ENCODE measurements at regions not wholly inside any gene's neighbourhood (a gene's known extent, or its start where the extent isn't known, plus 50 kb on each side); places are given as distances from the start of the nearest gene placed in this dataset.

- Histone ChIP-seq H3K4me1 (ENCODE audit: control insufficient read depth, insufficient read depth, low read length) (no peaks in the 10 kb centered on the region), H2BK20ac (ENCODE audit: low read depth, low read length) (no peak overlapping the region), H4K20me1 (ENCODE audit: insufficient read depth, low read length) (no peaks in the 10 kb centered on the region), H3K14ac (replicated peaks; ENCODE audit: low read depth, low read length) (no peak overlapping the region), H3K18ac (ENCODE audit: low read depth, low read length) (no peak overlapping the region), H3K4ac (ENCODE audit: low read depth, low read length) (no peak overlapping the region), H3K56ac (ENCODE audit: extremely low read depth, insufficient read depth, low read length) (no peak overlapping the region), H2BK15ac (ENCODE audit: low read depth, low read length) (no peak overlapping the region), H3K79me1 (ENCODE audit: low read depth in 1 of 2, low read length in 2 of 2) (no peaks in the 10 kb centered on the region), H3K27me3 (ENCODE audit: control insufficient read depth, insufficient read depth, low read length) (no peaks in the 10 kb centered on the region), H3K23ac (ENCODE audit: low read depth, low read length) (no peak overlapping the region), H2AK9ac (replicated peaks; ENCODE audit: low read depth, low read length, poor library complexity) (no peak overlapping the region), H3K4me2 (ENCODE audit: low read depth, low read length) (no peak overlapping the region), H3K9me3 (ENCODE audit: control insufficient read depth, insufficient read depth, low read length) (peaks cover 64% of the 10 kb centered on the region), H2BK120ac (ENCODE audit: low read depth, low read length) (no peak overlapping the region), H4K91ac (ENCODE audit: insufficient read depth, low read depth, low read length) (no peak overlapping the region), H3K4me3 (ENCODE audit: insufficient read depth, low read depth, low read length) (no peak overlapping the region), H3K9me1 (ENCODE audit: insufficient read depth, low read length) (no peaks in the 10 kb centered on the region), H3K9ac (ENCODE audit: low read depth, low read length) (no peak overlapping the region), H4K8ac (ENCODE audit: low read depth in 2 of 2, low read length in 2 of 2) (no peak overlapping the region), H2AFZ (replicated peaks; ENCODE audit: low read length, poor library complexity) (no peak overlapping the region), H2BK5ac (ENCODE audit: low read depth, low read length, poor library complexity, severe bottlenecking) (no peak overlapping the region), H3K36me3 (ENCODE audit: control insufficient read depth, insufficient read depth, low read length) (no peaks in the 10 kb centered on the region), H4K5ac (ENCODE audit: low read depth, low read length) (no peak overlapping the region), H3K27ac (ENCODE audit: insufficient read depth, low read length) (no peak overlapping the region), H2AK5ac (ENCODE audit: low read depth, low read length) (no peak overlapping the region)
- no TSS peak for BruUV-seq (replicated peaks)
- ChIA-PET CTCF (no interaction called here), POLR2A (ENCODE audit: unreplicated experiment) (no interaction called here)
- in situ Hi-C loops (cut with MboI; ENCODE audit: low sequenced_read_pairs), result no loop called here
- TF ChIP-seq POLR2A (IDR thresholded peaks at IDR 0.05; ENCODE audit: low read depth, low read length), result no peak
- no peak for TF ChIP-seq RAD21 (IDR thresholded peaks at IDR 0.05; ENCODE audit: low read length)
- TF ChIP-seq RFX5 (IDR thresholded peaks at IDR 0.05; ENCODE audit: low read depth, low read length), result no peak
- no peak for TF ChIP-seq CTCF (conservative IDR thresholded peaks at IDR 0.05; ENCODE audit: low read depth, low read length)
- TF ChIP-seq MAFK (IDR thresholded peaks at IDR 0.05; ENCODE audit: low read depth, low read length), result no peak
- TF ChIP-seq CEBPB (IDR thresholded peaks at IDR 0.05; ENCODE audit: low read depth, low read length), result no peak
- TF ChIP-seq ELK1 (IDR thresholded peaks at IDR 0.05; ENCODE audit: borderline replicate concordance, low read depth, low read length), result no peak
- TF ChIP-seq RCOR1 (IDR thresholded peaks at IDR 0.05; ENCODE audit: insufficient replicate concordance, low read length), result no peak
- ATAC-seq (ENCODE audit: low read depth), result no peak
- intact Hi-C loops (cut with micrococcal nuclease), result no loop called here
- dilution Hi-C loops (cut with HindIII; ENCODE audit: low sequenced_read_pairs, unreplicated experiment), result no loop called here
- DNase-seq, result no peak
- 0% methylated on average over 1 of the region's 1 CpG; no CpG with 5 or more reads in 1 of the 2 experiments for WGBS, 2 experiments (ENCODE audit: extremely low coverage in 2 of 2, insufficient read length in 1 of 2)
These were observed 82.2 kb upstream of the ACTRT2 start for GRCh38 chr1:2939041-2939552.

Measured in IMR-90 (cell line).